ENCODE measurements at regions not wholly inside any gene's neighbourhood (a gene's known extent, or its start where the extent isn't known, plus 50 kb on each side); places are given as distances from the start of the nearest gene placed in this dataset.
"Not testable (repeated sequence)": the region's sequence is repeated elsewhere in the genome, so short reads cannot be mapped to it uniquely, and the experiment has no call there.

DNA sequence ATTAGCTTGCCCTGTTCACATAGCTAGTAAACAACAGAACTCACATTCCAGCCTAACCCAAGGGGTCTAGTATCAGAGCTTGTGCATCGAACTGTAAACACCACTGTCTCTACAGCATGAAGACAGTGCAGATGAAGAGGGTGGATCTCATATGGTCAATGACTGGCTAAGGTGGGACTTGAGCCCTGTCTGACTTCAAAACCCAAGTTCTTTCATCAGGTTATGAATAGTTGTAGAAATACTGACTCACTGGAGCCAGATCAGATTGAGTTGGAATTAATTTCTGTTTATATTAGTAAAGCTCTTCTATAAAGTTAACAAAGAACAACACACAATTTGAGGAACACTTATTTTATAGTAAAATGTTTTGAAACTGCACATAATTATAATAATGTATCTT lies 161.7 kb upstream of the ARHGAP20 start:
- DNase-seq: no peak

DNA sequence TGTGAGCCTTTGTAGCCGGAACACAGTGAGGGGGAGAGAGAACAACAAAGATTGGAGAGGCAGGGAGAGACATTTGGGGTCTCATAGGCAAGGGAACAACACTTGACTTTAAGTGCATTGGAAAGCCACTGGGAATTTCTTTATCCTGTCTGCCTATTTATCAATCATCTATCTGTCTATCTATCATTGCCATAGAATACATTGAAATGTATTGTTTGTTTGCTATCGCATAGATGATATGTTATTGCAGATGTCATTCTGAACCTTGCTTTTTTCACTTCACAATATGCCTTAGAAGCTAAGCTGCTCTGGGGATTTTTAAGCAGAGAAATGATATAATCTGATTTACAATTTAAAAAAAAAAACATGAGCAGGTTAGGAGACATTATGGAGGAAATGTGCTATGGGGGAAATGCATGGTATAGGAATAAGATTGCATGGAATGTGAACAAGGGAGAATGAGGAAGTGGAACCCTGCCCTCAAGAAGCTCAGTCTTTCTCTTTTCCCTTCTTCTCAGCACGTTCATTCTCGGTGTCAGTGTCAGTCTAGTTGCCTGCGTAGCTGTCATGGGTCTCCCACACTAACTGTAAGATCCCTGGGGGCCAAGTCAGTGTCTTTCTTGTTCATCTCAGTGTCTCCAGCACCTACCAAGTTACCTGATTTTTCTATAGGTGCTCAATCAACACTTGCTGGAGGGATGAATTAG lies 158.7 kb upstream of the ARHGAP20 start:
- no peak for DNase-seq

DNA sequence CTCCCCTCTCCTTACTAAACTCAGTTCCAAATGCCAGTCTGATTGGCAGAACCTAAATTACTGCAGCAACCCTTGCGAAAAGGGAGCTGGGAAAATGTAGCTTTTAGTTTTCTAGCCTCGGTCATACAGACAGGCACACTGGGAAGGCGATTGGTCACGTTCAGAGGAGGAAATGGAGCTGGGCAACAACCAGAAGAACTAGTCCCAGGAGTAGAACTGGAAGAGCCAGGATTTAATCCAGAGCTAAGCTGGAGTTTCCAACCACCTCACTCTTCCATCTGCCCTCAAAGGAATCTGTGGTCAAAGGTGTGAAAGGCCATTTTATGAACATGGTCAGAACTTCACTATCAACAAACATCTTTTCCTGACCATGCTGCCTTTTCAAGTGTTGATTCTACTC lies 155.7 kb upstream of the ARHGAP20 start:
- no peak for DNase-seq

DNA sequence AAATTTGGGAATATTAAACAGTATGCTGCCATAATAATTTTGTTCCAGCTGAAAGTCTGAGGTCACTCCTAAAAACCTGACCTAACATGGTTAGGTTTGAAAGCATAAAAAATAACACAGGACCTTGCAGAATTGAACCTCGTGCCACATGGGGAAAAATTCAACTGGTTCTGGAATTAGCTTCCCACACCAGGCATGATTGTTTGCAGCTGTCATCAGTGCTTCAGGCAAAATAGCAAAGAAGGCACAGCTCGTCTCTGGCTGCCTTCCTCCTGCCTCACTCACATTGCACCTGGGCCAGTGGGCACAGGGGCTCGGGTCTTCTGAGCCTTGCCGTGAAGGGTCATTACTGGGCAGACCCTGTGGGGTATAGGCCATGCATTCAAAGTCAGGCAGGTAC lies 153.8 kb upstream of the ARHGAP20 start:
- DNase-seq: no peak

DNA sequence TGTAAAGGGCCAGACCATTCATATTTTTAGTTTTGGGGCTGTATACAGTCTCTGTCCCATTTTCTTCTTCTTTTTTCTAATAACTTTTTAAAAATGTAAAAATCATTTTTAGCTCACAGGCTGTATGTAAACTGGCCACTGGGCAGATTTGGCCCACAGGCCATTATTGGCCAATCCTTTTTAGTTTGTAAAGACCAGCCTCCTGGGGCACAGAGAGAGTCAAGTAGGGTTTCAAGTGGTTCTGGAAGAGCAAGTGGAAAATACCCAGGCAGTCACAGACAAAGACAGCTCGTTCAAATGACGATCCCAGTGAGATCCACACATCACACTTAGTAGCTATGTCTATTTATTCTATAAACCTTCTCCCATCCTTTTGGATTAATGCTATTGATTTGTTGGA lies 150.2 kb upstream of the ARHGAP20 start:
- no peak for DNase-seq

DNA sequence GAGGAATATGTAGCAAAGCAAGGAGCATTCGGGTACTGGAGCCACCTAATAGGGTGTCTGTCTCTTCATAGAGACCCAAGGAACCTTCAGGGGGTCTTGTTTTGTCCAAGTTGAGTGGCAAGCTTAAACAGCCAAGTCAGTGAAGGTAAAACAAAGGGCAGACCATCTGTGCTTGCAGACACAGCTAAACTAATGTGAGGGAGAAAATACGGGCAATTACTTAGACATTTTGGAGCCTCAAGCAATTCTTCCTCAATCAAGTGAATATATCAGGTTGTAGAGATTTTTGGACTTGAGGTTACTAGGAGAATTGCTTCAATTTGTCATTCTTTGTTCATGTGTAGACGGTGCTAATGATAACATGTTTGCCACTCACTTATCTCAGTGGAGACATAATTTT lies 148.2 kb upstream of the ARHGAP20 start:
- no peak for DNase-seq

DNA sequence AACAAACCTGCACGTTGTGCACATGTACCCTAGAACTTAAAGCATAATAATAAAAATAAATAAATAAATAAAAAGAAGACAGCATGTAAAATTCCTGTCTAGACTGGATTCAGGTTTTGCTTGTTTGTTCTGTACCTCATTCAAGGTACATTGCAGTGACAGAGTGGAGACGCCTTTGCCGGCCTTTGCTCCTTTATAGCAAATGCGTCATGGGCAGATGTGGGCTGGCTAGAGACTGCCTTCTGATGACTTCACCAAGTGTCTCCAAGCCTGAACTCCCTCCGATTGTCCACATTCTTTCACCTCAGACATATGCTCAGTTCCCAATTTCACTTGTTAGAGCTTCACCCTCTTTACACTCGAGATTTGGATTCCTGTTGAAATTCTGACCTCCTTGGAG lies 147.8 kb upstream of the ARHGAP20 start:
- DNase-seq: no peak

DNA sequence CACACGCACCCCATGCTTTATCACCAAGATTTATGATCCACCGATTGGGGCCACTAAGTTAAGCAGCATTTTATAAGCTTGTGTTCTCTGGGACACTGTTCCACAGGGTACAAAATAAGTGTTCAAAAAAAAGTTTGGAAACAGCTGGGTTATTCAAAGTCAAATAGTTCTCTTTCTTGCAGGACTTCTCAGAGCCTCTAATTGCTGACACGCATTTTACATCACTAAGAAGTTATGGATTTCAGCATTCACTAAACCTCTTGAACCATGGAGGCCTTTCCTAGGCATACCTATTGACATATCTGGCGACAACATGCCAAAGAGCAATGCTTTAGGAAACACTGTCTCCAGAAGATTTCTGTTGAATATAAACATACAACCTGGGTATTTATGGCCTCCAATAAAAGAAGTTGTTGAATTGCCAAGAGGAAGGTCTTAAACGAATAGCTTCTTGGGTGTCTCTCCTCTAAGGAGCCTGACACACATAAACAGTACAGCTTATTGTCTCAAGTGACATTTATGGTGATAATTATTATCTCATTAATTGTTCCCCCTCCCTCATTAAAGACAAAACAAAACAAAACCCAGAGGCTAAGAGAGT lies 147.1 kb upstream of the ARHGAP20 start:
- no peak for DNase-seq

DNA sequence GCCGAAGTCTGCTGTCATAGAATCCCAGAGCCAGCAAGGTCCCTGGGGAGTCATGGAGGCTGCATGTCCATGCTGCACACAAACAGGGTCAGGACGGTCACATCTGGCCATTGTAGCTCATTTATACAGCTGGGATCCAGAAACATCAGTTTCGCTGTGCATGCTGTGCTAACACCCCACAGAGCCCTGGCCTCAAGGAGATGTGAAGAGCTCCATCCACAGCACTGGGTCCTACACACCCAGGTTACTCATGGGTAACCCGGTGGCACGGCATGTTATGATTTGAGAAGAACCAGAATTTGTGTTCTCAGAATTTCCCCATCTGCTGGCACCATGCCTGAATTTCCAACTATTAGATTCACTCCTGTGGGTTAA lies 146.3 kb upstream of the ARHGAP20 start:
- no peak for DNase-seq

DNA sequence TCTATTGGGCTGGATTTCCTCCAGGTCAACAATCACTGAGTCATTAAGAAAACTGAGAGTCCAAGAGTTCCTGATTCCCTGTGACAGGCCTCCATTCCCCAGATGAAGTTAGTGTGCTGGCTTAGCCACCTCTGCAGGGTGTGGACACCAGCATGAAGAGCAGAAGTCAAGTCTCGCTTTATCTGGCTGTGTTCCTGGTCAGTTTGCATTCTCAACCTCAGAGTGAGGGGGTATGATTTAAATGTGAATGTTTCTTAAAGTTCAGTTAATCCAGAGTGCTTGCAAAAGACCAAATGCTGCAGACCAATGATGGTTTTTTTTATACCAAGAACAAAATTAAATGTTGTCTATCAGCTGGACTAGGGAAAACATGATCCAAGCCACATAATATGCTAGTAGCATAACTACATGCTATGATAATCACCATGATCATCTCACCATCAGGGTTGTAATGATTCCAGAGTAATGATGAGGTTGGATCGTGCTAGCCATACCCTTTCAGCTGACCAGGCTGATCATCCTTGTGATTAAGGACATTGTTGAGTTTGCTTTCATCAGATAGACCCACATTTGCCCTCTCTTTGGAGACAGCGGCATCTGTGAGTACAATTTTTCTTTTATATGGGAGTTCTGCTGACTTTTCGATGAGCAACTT lies 145.8 kb upstream of the ARHGAP20 start:
- DNase-seq: no peak

DNA sequence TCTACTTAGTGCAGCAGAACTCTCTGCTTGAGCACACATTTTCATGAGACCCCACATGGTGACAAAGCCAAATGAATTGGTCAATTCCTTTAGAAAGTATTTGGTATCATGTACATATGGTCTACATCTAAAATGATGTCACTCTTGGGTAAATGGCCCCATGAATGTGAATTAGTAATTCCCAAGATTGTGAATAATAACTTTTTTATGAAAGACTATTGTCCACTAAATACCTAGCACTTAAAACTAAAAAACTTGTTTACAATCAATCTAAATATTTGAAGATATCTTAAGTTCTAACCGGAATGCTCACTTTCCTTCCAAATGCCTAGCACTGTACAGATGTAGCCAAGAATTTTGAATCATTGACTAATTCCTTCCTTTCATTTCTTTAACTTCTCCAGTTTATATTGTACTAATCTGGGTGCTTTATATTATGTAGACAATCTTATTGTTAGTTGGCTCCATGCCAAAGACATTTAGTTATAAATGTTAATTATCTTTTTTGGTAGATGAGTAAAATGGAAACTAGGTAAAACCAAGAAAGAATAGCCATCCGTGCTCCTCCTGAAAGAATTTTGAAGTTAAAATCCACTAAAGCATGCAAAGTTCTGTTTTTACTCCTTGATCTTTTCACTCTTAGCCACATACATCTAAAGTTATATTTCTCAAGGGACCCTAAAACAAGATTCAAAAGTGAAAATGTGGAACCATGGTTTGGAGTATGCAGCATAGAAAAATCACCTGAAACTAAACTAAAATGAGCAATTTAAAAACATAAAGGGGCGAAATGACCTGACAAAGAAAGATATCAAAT lies 145.0 kb upstream of the ARHGAP20 start:
- DNase-seq: no peak

DNA sequence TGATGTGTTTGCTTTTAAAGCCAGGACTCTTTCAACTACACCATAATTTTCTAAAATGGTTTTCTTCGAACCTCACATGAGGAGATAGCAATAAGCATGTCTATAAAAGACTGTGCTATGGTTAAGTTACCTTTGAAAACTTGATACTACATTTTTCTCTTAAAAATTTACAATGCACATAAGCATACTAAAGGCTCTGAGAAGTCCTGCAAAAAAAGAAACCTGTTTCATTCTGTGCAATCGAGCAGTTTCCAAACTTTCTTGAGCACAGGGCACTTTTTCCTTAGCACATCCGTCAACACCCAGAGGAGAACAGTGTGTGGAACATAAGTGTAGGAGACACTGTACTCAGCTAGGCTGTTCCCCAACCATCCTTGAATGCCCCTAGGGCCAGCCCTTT lies 144.1 kb upstream of the ARHGAP20 start:
- DNase-seq: no peak

DNA sequence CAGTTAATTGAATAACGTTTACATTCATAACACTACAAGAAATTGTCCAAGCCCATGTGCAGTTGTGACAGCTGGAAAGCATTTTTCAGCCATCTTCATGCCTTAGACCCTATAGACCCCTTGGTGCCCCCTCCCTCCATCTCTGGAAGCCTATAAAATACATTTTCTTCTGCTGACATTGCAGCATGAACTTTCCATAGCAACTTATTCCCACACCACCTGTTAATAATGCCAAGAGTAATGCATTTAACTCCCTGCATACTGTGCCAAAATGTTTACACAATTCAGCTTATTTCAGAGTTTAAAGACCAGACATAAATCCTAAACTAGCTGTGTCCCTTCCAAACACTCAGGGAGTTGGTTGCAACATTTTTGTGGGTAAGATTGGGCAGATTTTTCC lies 143.0 kb upstream of the ARHGAP20 start:
- DNase-seq: no peak

DNA sequence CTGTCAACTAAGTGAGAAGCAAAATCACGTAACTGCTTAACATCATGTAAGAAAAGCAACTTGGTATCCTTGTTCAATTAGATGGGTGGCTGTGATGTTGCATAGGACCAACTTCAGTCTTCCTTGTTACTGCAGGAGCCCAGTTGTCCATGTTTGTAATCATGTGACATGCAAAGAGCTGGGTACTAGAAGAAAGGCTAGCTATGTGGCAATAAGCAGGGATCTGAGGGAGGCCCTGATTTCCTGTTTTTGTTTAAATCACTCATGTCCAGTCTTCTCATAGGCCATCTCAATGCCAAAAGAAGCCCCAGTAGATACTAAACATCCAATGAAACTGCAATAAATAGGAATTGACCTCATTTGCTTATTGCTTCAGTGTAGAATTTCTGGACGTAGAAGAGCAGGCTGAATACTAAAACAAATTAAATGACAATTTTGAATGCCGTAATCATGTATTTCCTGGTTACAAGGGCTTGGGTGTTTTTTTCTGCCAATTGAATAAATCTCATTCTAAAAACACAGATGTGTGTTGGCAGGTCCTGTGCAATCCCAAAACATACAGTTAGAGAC lies 140.8 kb upstream of the ARHGAP20 start:
- DNase-seq: no peak

DNA sequence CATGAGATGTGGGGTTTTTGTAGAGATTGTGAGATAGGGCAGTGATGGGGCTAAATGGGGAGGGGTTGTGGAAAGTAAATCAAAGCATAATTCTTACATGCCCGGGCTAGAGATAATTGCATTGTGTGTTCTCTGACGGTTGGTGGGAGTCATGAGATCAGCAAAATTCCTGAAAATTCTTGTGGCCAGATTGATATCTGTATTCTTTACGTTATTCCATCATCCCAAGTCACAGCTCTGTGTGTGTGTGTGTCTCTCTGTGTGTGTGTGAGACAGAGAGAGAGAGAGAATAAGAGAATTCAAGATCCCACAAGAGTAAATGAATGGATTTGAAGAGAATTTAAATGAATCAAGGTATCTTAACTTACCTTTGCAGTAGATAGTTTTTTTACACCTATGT lies 138.6 kb upstream of the ARHGAP20 start:
- no peak for DNase-seq

DNA sequence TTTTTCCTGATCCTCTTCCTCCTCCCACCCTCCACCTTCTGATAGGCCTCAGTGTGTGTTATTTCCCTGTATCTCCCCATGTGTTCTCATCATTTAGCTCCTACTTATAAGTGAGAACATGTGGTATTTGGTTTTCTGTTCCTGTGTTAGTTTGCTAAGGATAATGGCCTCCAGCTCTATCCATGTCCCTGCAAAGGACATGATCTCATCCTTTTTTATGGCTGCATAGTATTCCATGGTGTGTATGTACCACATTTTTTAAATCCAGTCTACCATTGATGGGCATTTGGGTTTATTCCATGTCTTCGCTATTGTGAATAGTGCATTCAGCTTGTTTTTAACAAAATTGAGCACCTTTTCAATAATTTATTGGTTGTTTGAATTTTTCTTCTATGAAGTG lies 130.8 kb upstream of the ARHGAP20 start:
- not testable (repeated sequence) for DNase-seq

DNA sequence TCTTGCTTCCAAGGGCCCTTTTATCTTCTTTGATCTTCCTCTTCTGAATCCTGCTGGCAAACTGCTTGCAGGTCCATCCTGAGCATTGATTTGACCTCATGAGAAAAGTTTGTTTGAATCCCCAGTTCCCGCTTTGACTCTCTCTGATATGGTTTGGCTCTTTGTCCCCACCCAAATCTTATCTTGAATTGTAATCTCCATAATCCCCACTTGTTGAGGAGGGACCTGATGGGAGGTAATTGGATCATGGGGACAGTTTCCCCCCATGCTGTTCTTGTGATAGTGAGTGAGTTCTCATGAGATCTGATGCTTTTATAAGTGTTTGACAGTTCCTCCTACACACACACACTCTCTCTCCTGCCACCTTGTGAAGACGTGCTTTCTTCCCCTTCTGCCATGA lies 126.6 kb upstream of the ARHGAP20 start:
- no peak for DNase-seq

DNA sequence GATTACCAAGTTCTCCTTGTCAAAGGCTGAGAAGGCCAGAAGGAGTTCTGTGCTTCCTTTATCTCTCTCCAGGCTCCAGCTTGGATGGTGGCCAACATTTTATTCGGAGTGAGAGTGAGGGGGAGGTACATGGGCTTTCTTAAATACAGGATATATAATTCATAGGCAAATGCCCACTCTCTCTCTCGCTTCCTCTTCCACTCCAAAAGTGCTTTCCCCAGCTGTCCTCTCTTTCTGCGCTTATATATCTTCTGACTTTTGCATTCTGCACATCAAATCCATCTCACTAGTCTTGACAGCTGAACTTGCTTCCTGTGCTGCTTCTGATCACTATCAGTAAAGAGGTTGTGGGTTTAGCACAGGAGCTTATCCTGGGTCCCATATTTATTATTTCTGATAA lies 125.4 kb upstream of the ARHGAP20 start:
- no peak for DNase-seq

DNA sequence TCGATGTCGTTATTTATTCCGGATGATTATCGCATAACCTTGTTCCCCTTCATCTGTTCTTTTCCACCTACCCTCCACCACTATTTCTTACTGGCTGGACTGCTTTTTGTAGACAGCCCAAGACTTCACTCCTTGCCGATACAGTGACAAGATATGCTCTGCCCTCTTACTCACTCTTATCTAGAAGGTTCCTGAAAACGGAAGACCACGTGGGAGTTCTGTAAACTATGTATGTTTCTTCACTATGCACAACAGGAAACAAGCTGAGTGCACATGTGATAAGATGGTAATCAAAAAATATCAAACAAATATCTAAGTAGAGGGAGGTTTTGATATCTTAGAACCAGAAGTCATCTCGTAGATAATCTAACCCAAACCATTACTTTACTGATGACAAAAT lies 122.9 kb upstream of the ARHGAP20 start:
- no peak for DNase-seq

DNA sequence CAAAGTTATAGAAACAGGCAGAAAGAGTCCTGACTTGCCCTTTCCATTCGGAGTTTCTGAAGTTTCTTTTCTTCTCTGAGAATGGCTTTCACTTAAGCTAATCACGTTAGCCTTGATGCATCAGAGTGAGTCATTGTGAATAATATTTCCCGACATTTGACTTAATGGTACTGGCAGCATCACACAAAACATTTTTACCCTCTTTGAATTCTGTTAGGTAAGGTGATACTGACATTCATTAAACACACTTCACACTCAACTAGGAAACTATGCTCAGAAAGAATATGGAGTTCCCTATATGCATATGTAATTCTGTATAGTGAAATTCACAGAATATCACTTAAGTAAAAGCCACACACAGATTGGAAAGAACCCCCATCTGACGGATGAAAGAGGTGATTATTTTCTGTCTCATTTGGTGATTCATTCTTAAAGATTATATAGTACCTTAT lies 120.8 kb upstream of the ARHGAP20 start:
- no peak for DNase-seq

DNA sequence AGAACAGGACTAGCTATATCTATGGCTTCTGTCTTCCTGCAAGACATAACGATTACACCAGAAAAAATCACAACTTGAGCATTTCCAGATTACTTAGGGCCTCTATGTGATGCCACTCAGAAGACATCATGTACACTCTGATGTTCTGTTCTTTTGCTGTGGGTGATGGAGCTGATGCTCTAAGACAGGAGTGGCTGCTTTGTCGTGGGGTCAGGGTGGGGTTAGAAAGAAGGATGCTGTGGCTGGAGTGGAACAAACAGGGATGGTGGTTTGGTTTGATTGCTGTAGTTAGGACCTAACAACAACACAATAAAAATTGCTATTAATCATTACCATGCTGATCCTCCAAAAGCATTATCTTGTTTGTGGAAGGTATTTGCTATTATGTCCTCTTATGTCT lies 120.3 kb upstream of the ARHGAP20 start:
- DNase-seq: no peak

DNA sequence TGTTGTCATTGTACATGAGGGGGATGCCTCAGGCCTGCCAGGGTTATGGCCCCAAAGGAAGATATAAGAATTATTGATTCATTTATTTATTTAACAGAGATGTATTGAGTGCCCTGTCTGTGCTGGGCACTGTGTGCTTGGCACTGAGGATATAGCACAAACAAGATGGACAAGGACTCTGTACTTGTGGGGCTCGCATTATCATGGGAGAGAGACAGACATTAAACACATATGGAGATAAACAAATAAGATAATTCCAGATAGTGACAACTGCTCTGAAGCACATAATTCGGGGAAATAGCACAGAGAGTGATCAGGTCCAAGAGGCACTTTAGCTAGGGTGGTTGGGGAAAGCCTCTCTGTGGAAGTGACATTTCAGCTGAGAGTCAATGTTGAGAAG lies 119.8 kb upstream of the ARHGAP20 start:
- DNase-seq: no peak

DNA sequence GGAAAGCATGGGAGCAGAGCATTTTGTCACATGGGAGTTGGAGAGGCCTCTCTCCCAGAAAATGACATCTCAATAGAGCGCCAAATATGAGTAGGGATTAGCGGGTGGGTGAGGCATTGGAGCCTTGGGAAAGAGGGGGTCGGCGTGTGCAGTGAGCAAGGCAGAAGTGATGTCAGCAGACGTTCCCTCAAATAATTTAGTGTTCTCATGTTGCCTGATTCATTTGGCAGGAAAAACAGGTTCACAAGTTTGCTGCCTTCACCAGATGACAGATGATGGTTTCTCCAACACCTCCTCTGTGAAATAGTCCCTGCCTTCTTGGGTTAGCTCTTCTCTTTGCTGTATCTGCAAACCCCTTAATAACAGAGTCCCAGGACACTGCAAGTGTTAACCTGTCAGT lies 118.5 kb upstream of the ARHGAP20 start:
- DNase-seq: no peak
